IMR-90 (cell line): ENCODE measurements at regions not wholly inside any gene's neighbourhood (a gene's known extent, or its start where the extent isn't known, plus 50 kb on each side); places are given as distances from the start of the nearest gene placed in this dataset.

Experiments
- ATAC-seq: fragments of 200-7000 bp; cut with Tn5 transposase; 2 replicates; pipeline ENCODE4 v1.9.1; 2020; ENCODE audit warnings: low read depth, mild to moderate bottlenecking, moderate library complexity
- BruUV-seq: library from RNA; stranded (reverse); fragments of 400-500 nt; replicated peaks from 2 replicates; lab custom pipeline; 2021; lab: Mats Ljungman, UMichigan
- CTCF ChIA-PET: fragments of 300-600 bp; formaldehyde crosslinking; extraction: SDS; loops from one replicate; lab custom pipeline; 2021; ENCODE audit warnings: antibody characterized with exemption; lab: Yijun Ruan, JAX
- POLR2A ChIA-PET: fragments of 300-600 bp; sonication (Branson Sonifier 250); formaldehyde crosslinking; loops from one replicate; lab custom pipeline; 2022; ENCODE audit warnings: antibody characterized with exemption; ENCODE audit not compliant: unreplicated experiment; lab: Charles Lee
- DNase-seq: peaks from one replicate; pipeline ENCODE4 v3.0.0; 2013
- H2AFZ ChIP-seq: replicated peaks from 2 replicates; pipeline ENCODE3; 2013; ENCODE audit warnings: low read length, mild to moderate bottlenecking; ENCODE audit not compliant: poor library complexity
- H2AK5ac ChIP-seq: 2 replicates; pipeline ENCODE4 v1.6.1; 2013; ENCODE audit warnings: low read depth, low read length, inconsistent platforms
- H2AK9ac ChIP-seq: replicated peaks from 2 replicates; pipeline ENCODE3; 2013; ENCODE audit warnings: mild to moderate bottlenecking, low read depth, low read length, moderate library complexity; ENCODE audit not compliant: poor library complexity
- H2BK120ac ChIP-seq: 2 replicates; pipeline ENCODE4 v1.6.1; 2013; ENCODE audit warnings: low read depth, low read length, inconsistent platforms
- H2BK15ac ChIP-seq: 3 replicates; pipeline ENCODE4 v1.6.1; 2013; ENCODE audit warnings: low read depth, low read length, inconsistent platforms
- H2BK20ac ChIP-seq: 2 replicates; pipeline ENCODE4 v1.6.1; 2013; ENCODE audit warnings: low read depth, mild to moderate bottlenecking, inconsistent platforms, low read length, moderate library complexity
- H2BK5ac ChIP-seq: 2 replicates; pipeline ENCODE4 v1.6.1; 2013; ENCODE audit warnings: mild to moderate bottlenecking, low read depth, low read length, inconsistent platforms; ENCODE audit not compliant: poor library complexity, severe bottlenecking
- H3K14ac ChIP-seq: replicated peaks from 2 replicates; pipeline ENCODE4 v1.6.1; 2013; ENCODE audit warnings: low read depth, low read length, inconsistent platforms
- H3K18ac ChIP-seq: 2 replicates; pipeline ENCODE4 v1.6.1; 2013; ENCODE audit warnings: low read depth, low read length, control low read depth
- H3K23ac ChIP-seq: 2 replicates; pipeline ENCODE4 v1.6.1; 2013; ENCODE audit warnings: low read depth, low read length, inconsistent platforms
- H3K27ac ChIP-seq: 2 replicates; pipeline ENCODE4 v1.5.1; 2013; ENCODE audit warnings: mild to moderate bottlenecking, control low read depth, low read length; ENCODE audit not compliant: insufficient read depth
- H3K27me3 ChIP-seq: 2 replicates; pipeline ENCODE4 v1.6.1; 2013; ENCODE audit warnings: low read length; ENCODE audit not compliant: control insufficient read depth, insufficient read depth
- H3K36me3 ChIP-seq: 2 replicates; pipeline ENCODE4 v1.6.1; 2013; ENCODE audit warnings: low read length, mixed read lengths; ENCODE audit not compliant: control insufficient read depth, insufficient read depth
- H3K4ac ChIP-seq: 2 replicates; pipeline ENCODE4 v1.6.1; 2013; ENCODE audit warnings: low read depth, low read length, inconsistent platforms
- H3K4me1 ChIP-seq: 2 replicates; pipeline ENCODE4 v1.6.1; 2013; ENCODE audit warnings: low read length, mixed read lengths; ENCODE audit not compliant: control insufficient read depth, insufficient read depth
- H3K4me2 ChIP-seq: 2 replicates; pipeline ENCODE4 v1.6.1; 2013; ENCODE audit warnings: low read depth, mild to moderate bottlenecking, control low read depth, low read length, moderate library complexity
- H3K4me3 ChIP-seq: 2 replicates; pipeline ENCODE4 v1.5.1; 2013; ENCODE audit warnings: low read depth, mild to moderate bottlenecking, control low read depth, low read length, moderate library complexity; ENCODE audit not compliant: insufficient read depth
- H3K56ac ChIP-seq: 2 replicates; pipeline ENCODE4 v1.6.1; 2013; ENCODE audit warnings: low read length, inconsistent platforms; ENCODE audit not compliant: insufficient read depth; ENCODE audit errors: extremely low read depth
- H3K79me1 ChIP-seq, 2 experiments: 2 replicates each; pipeline ENCODE4 v1.6.1; 2013; ENCODE audit warnings: low read length in 2 of 2, inconsistent platforms in 1 of 2, low read depth in 1 of 2
- H3K9ac ChIP-seq: 2 replicates; pipeline ENCODE4 v1.6.1; 2013; ENCODE audit warnings: low read depth, low read length, control low read depth
- H3K9me1 ChIP-seq: 2 replicates; pipeline ENCODE4 v1.6.1; 2013; ENCODE audit warnings: low read length, inconsistent platforms; ENCODE audit not compliant: insufficient read depth
- H3K9me3 ChIP-seq: 2 replicates; pipeline ENCODE4 v1.6.1; 2013; ENCODE audit warnings: low read length; ENCODE audit not compliant: control insufficient read depth, insufficient read depth
- H4K20me1 ChIP-seq: 2 replicates; pipeline ENCODE4 v1.6.1; 2013; ENCODE audit warnings: low read length, inconsistent platforms; ENCODE audit not compliant: insufficient read depth
- H4K5ac ChIP-seq: 2 replicates; pipeline ENCODE4 v1.6.1; 2013; ENCODE audit warnings: mild to moderate bottlenecking, low read depth, low read length, control low read depth
- H4K8ac ChIP-seq, 2 experiments: 2 replicates each; pipeline ENCODE4 v1.6.1; 2013; ENCODE audit warnings: low read depth in 2 of 2, low read length in 2 of 2, control low read depth in 1 of 2, inconsistent platforms in 1 of 2
- H4K91ac ChIP-seq: 2 replicates; pipeline ENCODE4 v1.6.1; 2013; ENCODE audit warnings: low read depth, low read length, inconsistent platforms; ENCODE audit not compliant: insufficient read depth
- CTCF ChIP-seq: conservative IDR thresholded peaks from 2 replicates; pipeline ENCODE4 v1.5.1; 2012; ENCODE audit warnings: mild to moderate bottlenecking, low read depth, low read length, improper control_type of control experiment
- FOS ChIP-seq: fragments of 150-350 bp; IDR thresholded peaks from 2 replicates; pipeline ENCODE4 v1.6.1; 2016; ENCODE audit warnings: low read depth, low read length
- MAZ ChIP-seq: IDR thresholded peaks from 2 replicates; pipeline ENCODE4 v1.6.1; 2012; ENCODE audit warnings: low read depth, mild to moderate bottlenecking, low read length, improper control_type of control experiment, moderate library complexity, borderline replicate concordance
- NFE2L2 ChIP-seq: fragments of 150-350 bp; IDR thresholded peaks from 2 replicates; pipeline ENCODE4 v1.6.1; 2016; ENCODE audit warnings: low read depth, mild to moderate bottlenecking, low read length
- WGBS, 2 experiments: methylation state at CpG; one replicate each; pipeline versions ENCODE4 v1.1.5 to v1.1.7; 2013; ENCODE audit warnings: missing lambda C conversion rate in 2 of 2; ENCODE audit not compliant: insufficient read length in 1 of 2; ENCODE audit errors: extremely low coverage in 2 of 2; 5-methylcytosine and 5-hydroxymethylcytosine counted together
- dilution Hi-C: fragments of 300-500 bp; cut with HindIII; formaldehyde crosslinking; loops from one replicate; pipeline ENCODE4 v1.14.3; 2018; ENCODE audit warnings: low sequenced_read_pairs; ENCODE audit not compliant: unreplicated experiment
- in situ Hi-C: fragments of 300-500 bp; cut with MboI; formaldehyde crosslinking; loops from 3 replicates; pipeline ENCODE4 v1.14.3; 2019; ENCODE audit warnings: low sequenced_read_pairs, inconsistent platforms, mixed read lengths
- intact Hi-C: fragments of 100-400 bp; cut with micrococcal nuclease; formaldehyde crosslinking; loops from 2 replicates; pipeline ENCODE4 v1.10.0; 2022
- TF ChIP-seq, protein P1 (sequence below): fragments of 150-350 bp; IDR thresholded peaks from 2 replicates; pipeline ENCODE4 v1.6.1; 2016; ENCODE audit warnings: low read depth, mild to moderate bottlenecking, low read length, moderate library complexity, borderline replicate concordance

DNA sequence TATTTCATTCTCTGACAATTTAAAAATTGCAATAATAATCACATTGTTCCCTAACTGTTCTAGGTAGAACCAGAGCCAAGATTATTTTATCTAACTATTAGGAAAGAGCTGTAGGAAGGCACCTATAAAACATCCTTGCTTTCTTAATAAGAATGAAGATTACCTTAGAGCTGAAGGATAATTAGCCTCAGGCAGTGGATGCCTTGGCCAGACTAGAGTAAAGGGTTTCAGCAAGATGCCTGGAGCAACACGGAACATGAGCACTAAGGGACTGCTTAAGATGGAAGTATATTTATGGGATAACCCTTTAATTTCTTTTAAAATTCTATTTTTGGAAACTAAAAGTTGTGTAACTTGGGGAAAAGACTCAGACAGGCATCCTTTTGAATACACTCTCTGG lies 456.6 kb upstream of the RBMS3 start:
- no peak overlapping the region for H3K9ac ChIP-seq
- WGBS, 2 experiments = no CpG with 5 or more reads among the region's 1 CpG
- H2BK5ac ChIP-seq = no peak overlapping the region
- H3K27ac ChIP-seq = no peak overlapping the region
- no peaks in the 10 kb centered on the region for H3K4me1 ChIP-seq
- TF ChIP-seq FOS (no peak), NFE2L2 (no peak), CTCF (no peak), MAZ (no peak)
- TF ChIP-seq, protein P1, sequence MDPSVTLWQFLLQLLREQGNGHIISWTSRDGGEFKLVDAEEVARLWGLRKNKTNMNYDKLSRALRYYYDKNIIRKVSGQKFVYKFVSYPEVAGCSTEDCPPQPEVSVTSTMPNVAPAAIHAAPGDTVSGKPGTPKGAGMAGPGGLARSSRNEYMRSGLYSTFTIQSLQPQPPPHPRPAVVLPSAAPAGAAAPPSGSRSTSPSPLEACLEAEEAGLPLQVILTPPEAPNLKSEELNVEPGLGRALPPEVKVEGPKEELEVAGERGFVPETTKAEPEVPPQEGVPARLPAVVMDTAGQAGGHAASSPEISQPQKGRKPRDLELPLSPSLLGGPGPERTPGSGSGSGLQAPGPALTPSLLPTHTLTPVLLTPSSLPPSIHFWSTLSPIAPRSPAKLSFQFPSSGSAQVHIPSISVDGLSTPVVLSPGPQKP = no peak
- H4K91ac ChIP-seq = no peak overlapping the region
- H4K5ac ChIP-seq = no peak overlapping the region
- no peaks in the 10 kb centered on the region for H3K79me1 ChIP-seq
- no peak overlapping the region for H4K8ac ChIP-seq
- no peak overlapping the region for H2BK15ac ChIP-seq
- no peak overlapping the region for H3K4ac ChIP-seq
- H3K27me3 ChIP-seq = peaks cover 4% of the 10 kb centered on the region
- in situ Hi-C loops (no loop called here), intact Hi-C loops (no loop called here), dilution Hi-C loops (no loop called here)
- H3K23ac ChIP-seq = no peak overlapping the region
- no peak overlapping the region for H2BK20ac ChIP-seq
- no peak overlapping the region for H2AK9ac ChIP-seq
- H3K4me3 ChIP-seq = no peak overlapping the region
- H2AFZ ChIP-seq = no peak overlapping the region
- H3K18ac ChIP-seq = no peak overlapping the region
- no peaks in the 10 kb centered on the region for H3K36me3 ChIP-seq
- no peak overlapping the region for H3K56ac ChIP-seq
- POLR2A ChIA-PET = no interaction called here
- no TSS peak for BruUV-seq
- H3K4me2 ChIP-seq = no peak overlapping the region
- CTCF ChIA-PET = no interaction called here
- H3K9me1 ChIP-seq = no peaks in the 10 kb centered on the region
- no peaks in the 10 kb centered on the region for H4K20me1 ChIP-seq
- no peak overlapping the region for H3K14ac ChIP-seq
- ATAC-seq (no peak), DNase-seq (no peak)
- H2BK120ac ChIP-seq = no peak overlapping the region
- no peaks in the 10 kb centered on the region for H3K9me3 ChIP-seq
- no peak overlapping the region for H2AK5ac ChIP-seq
